GM12878 (cell line): ENCODE measurements at regions not wholly inside any gene's neighbourhood (a gene's known extent, or its start where the extent isn't known, plus 50 kb on each side); places are given as distances from the start of the nearest gene placed in this dataset.

Experiments used
- ATAC-seq: fragments of 200-7000 bp; cut with Tn5 transposase; 3 replicates; pipeline ENCODE4 v1.9.1; 2020; ENCODE audit warnings: mild to moderate bottlenecking, moderate library complexity
- BruUV-seq: library from RNA; stranded (reverse); fragments of 400-500 nt; replicated peaks from 2 replicates; lab custom pipeline; 2021; lab: Mats Ljungman, UMichigan
- CTCF ChIA-PET: fragments of 300-600 bp; sonication (Branson Sonifier 250); formaldehyde crosslinking; extraction: SDS; loops from one replicate; lab custom pipeline; 2021; ENCODE audit warnings: inconsistent platforms; lab: Yijun Ruan, JAX
- POLR2A ChIA-PET: fragments of 350-600 bp; formaldehyde crosslinking; extraction: SDS; loops from one replicate; lab custom pipeline; 2021; ENCODE audit warnings: inconsistent platforms; lab: Charles Lee
- RAD21 ChIA-PET: fragments of 300-600 bp; sonication (Branson Sonifier 250); formaldehyde crosslinking; loops from one replicate; lab custom pipeline; 2023; ENCODE audit warnings: antibody characterized with exemption; ENCODE audit not compliant: unreplicated experiment; lab: Charles Lee
- SMC1A ChIA-PET: fragments of 300-600 bp; sonication (Branson Sonifier 250); formaldehyde crosslinking; loops from one replicate; lab custom pipeline; 2023; ENCODE audit not compliant: unreplicated experiment, uncharacterized antibody; lab: Charles Lee
- DNase-seq: peaks from one replicate; pipeline ENCODE4 v3.0.0-alpha.2; 2011; ENCODE audit warnings: low read depth, low spot score
- FAIRE-seq: peaks from 3 replicates; lab custom pipeline; 2011; peaks lifted over from hg19 to GRCh38; lab: Jason Lieb, UNC
- H2AFZ ChIP-seq: 2 replicates; pipeline ENCODE4 v1.6.0; 2011; ENCODE audit warnings: low read depth, low read length, control low read depth; ENCODE audit not compliant: control insufficient read depth
- H3K27ac ChIP-seq: 2 replicates; pipeline ENCODE4 v1.5.1; 2011; ENCODE audit warnings: control low read depth; ENCODE audit not compliant: control insufficient read depth, insufficient read depth
- H3K27me3 ChIP-seq, 2 experiments: replicated peaks in 1 of 2; 2 replicates each; pipeline versions ENCODE4 v1.6.0 to v1.6.1; 2011; ENCODE audit warnings: low read length in 1 of 2; ENCODE audit not compliant: control insufficient read depth in 2 of 2, insufficient read depth in 2 of 2
- H3K36me3 ChIP-seq, 2 experiments: 2 replicates each; pipeline ENCODE4 v1.5.1; 2011; ENCODE audit warnings: low read length in 1 of 2; ENCODE audit not compliant: control insufficient read depth in 2 of 2, insufficient read depth in 2 of 2
- H3K4me1 ChIP-seq: 2 replicates; pipeline ENCODE4 v1.6.1; 2011; ENCODE audit warnings: mild to moderate bottlenecking, low read length, moderate library complexity, mixed read lengths; ENCODE audit not compliant: control insufficient read depth, insufficient read depth
- H3K4me2 ChIP-seq: 2 replicates; pipeline ENCODE4 v1.6.0; 2011; ENCODE audit warnings: control low read depth; ENCODE audit not compliant: control insufficient read depth, insufficient read depth
- H3K4me3 ChIP-seq: fragments of 200-600 bp; sonication (generic); 2 replicates; pipeline ENCODE4 v1.5.1; 2016
- H3K79me2 ChIP-seq: 2 replicates; pipeline ENCODE4 v1.6.0; 2011; ENCODE audit warnings: low read length; ENCODE audit not compliant: control insufficient read depth, insufficient read depth
- H3K9ac ChIP-seq: 2 replicates; pipeline ENCODE4 v1.8.0; 2011; ENCODE audit warnings: low read length, control low read depth, mixed read lengths; ENCODE audit not compliant: control insufficient read depth, insufficient read depth
- H3K9me3 ChIP-seq: replicated peaks from 3 replicates; pipeline ENCODE4 v1.5.1; 2011; ENCODE audit warnings: mild to moderate bottlenecking, low read length; ENCODE audit not compliant: control insufficient read depth, insufficient read depth
- H4K20me1 ChIP-seq: 2 replicates; pipeline ENCODE4 v1.6.0; 2011; ENCODE audit not compliant: control insufficient read depth, insufficient read depth
- ASH2L ChIP-seq: fragments of 300-600, 200-600 bp; sonication (generic); IDR thresholded peaks from 2 replicates; pipeline ENCODE4 v1.6.1; 2017; ENCODE audit warnings: low read depth, mild to moderate bottlenecking, borderline replicate concordance
- ZNF217 ChIP-seq: fragments of 450-650 bp; IDR thresholded peaks from 2 replicates; pipeline ENCODE4 v1.6.1; 2017; ENCODE audit warnings: antibody characterized with exemption, mild to moderate bottlenecking
- WGBS: methylation state at CpG from one replicate; pipeline ENCODE4 v1.1.6; 2016; ENCODE audit warnings: low lambda C conversion rate; ENCODE audit not compliant: insufficient replicate concordance, insufficient coverage; ENCODE audit errors: missing lambda C conversion rate; 5-methylcytosine and 5-hydroxymethylcytosine counted together
- in situ Hi-C: fragments of 300-500 bp; cut with MboI; formaldehyde crosslinking; loops from 9 replicates; pipeline ENCODE4 v1.14.3; 2018; ENCODE audit warnings: mixed read lengths
- intact Hi-C: fragments of 100-400 bp; cut with micrococcal nuclease; formaldehyde crosslinking; loops from one replicate; pipeline ENCODE4 v1.14.2; 2022; ENCODE audit not compliant: unreplicated experiment
- TF ChIP-seq, protein P1 (sequence below): fragments of 450-650 bp; formaldehyde crosslinking; IDR thresholded peaks from 2 replicates; pipeline ENCODE4 v1.4.0; 2022; ENCODE audit warnings: mild to moderate bottlenecking, moderate library complexity

DNA sequence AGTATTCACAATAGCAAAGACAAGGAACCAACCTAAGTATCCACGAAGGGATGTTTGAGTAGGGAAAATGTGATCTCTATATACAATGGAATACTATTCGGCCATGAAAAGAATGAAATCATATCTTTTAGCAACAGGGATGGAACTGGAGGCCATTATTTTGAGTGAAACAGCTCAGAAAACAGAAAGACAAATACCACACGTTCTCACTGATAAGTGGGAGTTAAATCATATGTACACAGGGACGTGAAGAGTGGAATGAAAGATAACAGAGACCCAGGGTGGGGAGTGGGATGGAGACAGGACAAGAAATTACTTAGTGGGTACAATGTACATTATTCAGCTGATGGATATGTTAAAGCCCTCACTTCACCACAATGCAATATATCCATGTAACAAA, 1012.7 kb downstream of the TBC1D22A start (continued):
- TF ChIP-seq, protein P1, sequence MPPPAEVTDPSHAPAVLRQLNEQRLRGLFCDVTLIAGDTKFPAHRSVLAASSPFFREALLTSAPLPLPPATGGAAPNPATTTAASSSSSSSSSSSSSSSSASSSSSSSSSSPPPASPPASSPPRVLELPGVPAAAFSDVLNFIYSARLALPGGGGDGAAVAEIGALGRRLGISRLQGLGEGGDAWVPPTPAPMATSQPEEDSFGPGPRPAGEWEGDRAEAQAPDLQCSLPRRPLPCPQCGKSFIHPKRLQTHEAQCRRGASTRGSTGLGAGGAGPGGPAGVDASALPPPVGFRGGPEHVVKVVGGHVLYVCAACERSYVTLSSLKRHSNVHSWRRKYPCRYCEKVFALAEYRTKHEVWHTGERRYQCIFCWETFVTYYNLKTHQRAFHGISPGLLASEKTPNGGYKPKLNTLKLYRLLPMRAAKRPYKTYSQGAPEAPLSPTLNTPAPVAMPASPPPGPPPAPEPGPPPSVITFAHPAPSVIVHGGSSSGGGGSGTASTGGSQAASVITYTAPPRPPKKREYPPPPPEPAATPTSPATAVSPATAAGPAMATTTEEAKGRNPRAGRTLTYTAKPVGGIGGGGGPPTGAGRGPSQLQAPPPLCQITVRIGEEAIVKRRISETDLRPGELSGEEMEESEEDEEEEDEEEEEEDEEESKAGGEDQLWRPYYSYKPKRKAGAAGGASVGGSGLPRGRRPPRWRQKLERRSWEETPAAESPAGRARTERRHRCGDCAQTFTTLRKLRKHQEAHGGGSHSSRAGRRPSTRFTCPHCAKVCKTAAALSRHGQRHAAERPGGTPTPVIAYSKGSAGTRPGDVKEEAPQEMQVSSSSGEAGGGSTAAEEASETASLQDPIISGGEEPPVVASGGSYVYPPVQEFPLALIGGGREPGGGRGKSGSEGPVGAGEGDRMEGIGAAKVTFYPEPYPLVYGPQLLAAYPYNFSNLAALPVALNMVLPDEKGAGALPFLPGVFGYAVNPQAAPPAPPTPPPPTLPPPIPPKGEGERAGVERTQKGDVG: no peak
- TF ChIP-seq, all 136 proteins: peak for 0

DNA sequence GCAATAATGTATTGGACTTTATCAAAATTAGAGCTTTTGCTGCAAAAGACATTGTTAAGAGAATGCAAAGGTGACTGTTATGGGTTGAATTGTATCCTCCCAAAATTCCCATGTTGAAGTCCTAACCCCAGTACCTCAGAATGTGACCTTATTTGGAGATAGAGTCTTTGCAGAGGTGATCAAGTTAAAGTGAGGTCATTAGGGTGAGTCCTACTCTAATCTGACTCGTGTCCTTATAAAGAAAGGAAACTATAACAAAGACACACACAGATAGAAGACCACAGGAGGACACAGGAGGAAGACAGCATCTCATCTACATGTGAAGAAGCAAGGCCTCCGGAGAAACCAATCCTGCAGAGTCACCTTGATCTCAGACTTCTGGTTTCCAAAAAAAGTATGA, 1011.2 kb downstream of the TBC1D22A start:
- RAD21 ChIA-PET: no interaction called here
- DNase-seq: no peak
- CTCF ChIA-PET: no interaction called here
- TF ChIP-seq ASH2L: no peak
- no peak for TF ChIP-seq ZNF217
- TF ChIP-seq, all 136 proteins: peak for 0
- no peak overlapping the region for H3K9ac ChIP-seq
- intact Hi-C loops: no loop called here
- no peak for ATAC-seq
- H3K9me3 ChIP-seq: no peaks in the 10 kb centered on the region
- no peak overlapping the region for H3K4me3 ChIP-seq
- POLR2A ChIA-PET: no interaction called here
- H4K20me1 ChIP-seq: no peaks in the 10 kb centered on the region
- BruUV-seq: no TSS peak
- no peaks in the 10 kb centered on the region for H3K4me1 ChIP-seq
- no peaks in the 10 kb centered on the region for H3K36me3 ChIP-seq
- WGBS: 11% methylated on average over 2 of the region's 2 CpGs
- no peak overlapping the region for H3K4me2 ChIP-seq
- FAIRE-seq: no peak
- in situ Hi-C loops: no loop called here
- SMC1A ChIA-PET: no interaction called here
- no peak overlapping the region for H2AFZ ChIP-seq
- no peaks in the 10 kb centered on the region for H3K27me3 ChIP-seq
- no peaks in the 10 kb centered on the region for H3K79me2 ChIP-seq
- H3K27ac ChIP-seq: no peak overlapping the region
